K562 (cell line): ENCODE measurements at regions not wholly inside any gene's neighbourhood (a gene's known extent, or its start where the extent isn't known, plus 50 kb on each side); places are given as distances from the start of the nearest gene placed in this dataset.

Experiments
- ATAC-seq: fragments of 200-7000 bp; cut with Tn5 transposase; 3 replicates; pipeline ENCODE4 v1.9.1; 2020; ENCODE audit warnings: moderate library complexity
- BruUV-seq: library from RNA; stranded (reverse); fragments of 400-500 nt; replicated peaks from 2 replicates; lab custom pipeline; 2021; lab: Mats Ljungman, UMichigan
- CTCF ChIA-PET: fragments of 300-600 bp; formaldehyde crosslinking; extraction: SDS; loops from one replicate; lab custom pipeline; 2021; ENCODE audit warnings: low intra/inter-chr PET ratio; lab: Yijun Ruan, JAX
- POLR2A ChIA-PET: fragments of 300-600, 350-650 bp; sonication (Branson Sonifier 250); formaldehyde crosslinking; extraction: SDS; loops from one replicate; lab custom pipeline; 2021; ENCODE audit warnings: antibody characterized with exemption, inconsistent platforms; lab: Yijun Ruan, JAX
- DNase-seq, 4 experiments: peaks; one replicate each; pipeline versions ENCODE4 v3.0.0 to v3.0.0-alpha.2; 2011 to 2018; ENCODE audit warnings: low spot score in 3 of 4, mixed read lengths in 3 of 4; ENCODE audit errors: extremely low read depth in 1 of 4
- FAIRE-seq: peaks from 2 replicates; lab custom pipeline; 2011; peaks lifted over from hg19 to GRCh38; lab: Jason Lieb, UNC
- H2AFZ ChIP-seq: 2 replicates; pipeline ENCODE4 v1.6.0; 2011; ENCODE audit warnings: low read depth, low read length, control low read depth, inconsistent platforms
- H3K27ac ChIP-seq: fragments of 200-600 bp; 3 replicates; pipeline ENCODE4 v1.8.0; 2011; ENCODE audit warnings: low read depth, mild to moderate bottlenecking, control low read depth, inconsistent platforms, low read length, moderate library complexity, mixed read lengths; ENCODE audit errors: extremely low read depth
- H3K27me3 ChIP-seq, 2 experiments: fragments of 300-600 bp in 1 of 2; 2 replicates in 1 of 2; 3 replicates in 1 of 2; pipeline versions ENCODE4 v1.6.0 to v1.8.0; 2011; ENCODE audit warnings: inconsistent platforms in 2 of 2, low read length in 2 of 2, mild to moderate bottlenecking in 1 of 2, mixed read lengths in 1 of 2, moderate library complexity in 1 of 2; ENCODE audit not compliant: control insufficient read depth in 2 of 2, insufficient read depth in 2 of 2
- H3K36me3 ChIP-seq: fragments of 300-600 bp; 3 replicates; pipeline ENCODE4 v1.8.0; 2011; ENCODE audit warnings: mild to moderate bottlenecking, low read length, inconsistent platforms; ENCODE audit not compliant: control insufficient read depth, insufficient read depth
- H3K4me1 ChIP-seq, 2 experiments: fragments of 200-600 bp in 1 of 2; replicated peaks in 1 of 2; 2 replicates in 1 of 2; 3 replicates in 1 of 2; pipeline versions ENCODE4 v1.5.1 to v1.8.0; 2011; ENCODE audit warnings: inconsistent platforms in 2 of 2, low read length in 2 of 2, mild to moderate bottlenecking in 1 of 2, mixed read lengths in 1 of 2, moderate library complexity in 1 of 2; ENCODE audit not compliant: control insufficient read depth in 2 of 2, insufficient read depth in 2 of 2
- H3K4me2 ChIP-seq: 2 replicates; pipeline ENCODE4 v1.6.1; 2011; ENCODE audit warnings: low read length, control low read depth, inconsistent platforms, mixed read lengths; ENCODE audit not compliant: insufficient read depth
- H3K4me3 ChIP-seq: fragments of 200-600 bp; sonication (generic), shearing (Covaris generic); 2 replicates; pipeline ENCODE4 v1.5.1; 2016; ENCODE audit warnings: control low read depth, inconsistent platforms
- H3K79me2 ChIP-seq: fragments of 200-600 bp; 3 replicates; pipeline ENCODE4 v1.8.0; 2011; ENCODE audit warnings: low read length, inconsistent platforms; ENCODE audit not compliant: control insufficient read depth, insufficient read depth
- H3K9ac ChIP-seq, 2 experiments: 2 replicates each; pipeline versions ENCODE4 v1.6.0 to v1.6.1; 2011; ENCODE audit warnings: low read depth in 2 of 2, low read length in 2 of 2, control low read depth in 1 of 2, inconsistent platforms in 1 of 2, mild to moderate bottlenecking in 1 of 2, mixed read lengths in 1 of 2; ENCODE audit not compliant: insufficient read depth in 1 of 2
- H3K9me1 ChIP-seq: one replicate; pipeline ENCODE4 v1.6.0; 2011; ENCODE audit warnings: inconsistent platforms, mild to moderate bottlenecking, low read length, moderate library complexity; ENCODE audit not compliant: control insufficient read depth, insufficient read depth
- H3K9me3 ChIP-seq: replicated peaks from 2 replicates; pipeline ENCODE4 v1.5.1; 2011; ENCODE audit warnings: low read depth, low read length, inconsistent platforms; ENCODE audit not compliant: control insufficient read depth, insufficient read depth
- H4K20me1 ChIP-seq: replicated peaks from 2 replicates; pipeline ENCODE4 v1.6.1; 2011; ENCODE audit warnings: low read length, inconsistent platforms, mixed read lengths; ENCODE audit not compliant: control insufficient read depth, insufficient read depth
- PKNOX1 ChIP-seq: fragments of 450-650 bp; IDR thresholded peaks from 2 replicates; pipeline ENCODE4 v1.6.1; 2016
- RAD21 ChIP-seq, 2 experiments: fragments of 250-450 bp in 1 of 2; fragments of 450-650 bp in 1 of 2; sonication (Bioruptor Pico) in 1 of 2; formaldehyde crosslinking in 1 of 2; IDR thresholded peaks in 1 of 2; conservative IDR thresholded peaks in 1 of 2; 2 replicates each; pipeline versions ENCODE4 v1.4.0 to v1.8.0; 2020 to 2022; ENCODE audit warnings: mild to moderate bottlenecking in 2 of 2, moderate library complexity in 1 of 2
- ZNF324 ChIP-seq: fragments of 250-450 bp; sonication (Bioruptor Pico); IDR thresholded peaks from 2 replicates; pipeline ENCODE4 v1.4.0; 2020; ENCODE audit warnings: mild to moderate bottlenecking
- WGBS: fragments of 100-300 bp; shearing (Covaris generic); methylation state at CpG from one replicate; pipeline ENCODE4 v1.1.6; 2016; ENCODE audit warnings: low coverage, mixed read lengths; ENCODE audit not compliant: insufficient coverage; ENCODE audit errors: missing lambda C conversion rate; 5-methylcytosine and 5-hydroxymethylcytosine counted together
- in situ Hi-C: fragments of 300-500 bp; cut with MboI; formaldehyde crosslinking; loops from 4 replicates; pipeline ENCODE4 v1.15.0; 2018; ENCODE audit warnings: inconsistent platforms, mixed read lengths
- intact Hi-C: fragments of 100-400 bp; cut with micrococcal nuclease; formaldehyde crosslinking; loops from 2 replicates; pipeline ENCODE4 v1.14.2; 2022
- TF ChIP-seq, protein P1 (sequence below): sonication (generic); formaldehyde crosslinking; IDR thresholded peaks from 2 replicates; pipeline ENCODE4 v1.8.1; 2023; ENCODE audit warnings: missing genetic modification reagents, mild to moderate bottlenecking, borderline replicate concordance
- TF ChIP-seq, protein P2 (sequence below), 2 experiments: fragments of 450-650 bp; formaldehyde crosslinking in 1 of 2; IDR thresholded peaks; 2 replicates each; pipeline versions ENCODE4 v1.4.0 to v1.6.1; 2014 to 2020; ENCODE audit warnings: mild to moderate bottlenecking in 2 of 2, borderline replicate concordance in 1 of 2, low read depth in 1 of 2

DNA sequence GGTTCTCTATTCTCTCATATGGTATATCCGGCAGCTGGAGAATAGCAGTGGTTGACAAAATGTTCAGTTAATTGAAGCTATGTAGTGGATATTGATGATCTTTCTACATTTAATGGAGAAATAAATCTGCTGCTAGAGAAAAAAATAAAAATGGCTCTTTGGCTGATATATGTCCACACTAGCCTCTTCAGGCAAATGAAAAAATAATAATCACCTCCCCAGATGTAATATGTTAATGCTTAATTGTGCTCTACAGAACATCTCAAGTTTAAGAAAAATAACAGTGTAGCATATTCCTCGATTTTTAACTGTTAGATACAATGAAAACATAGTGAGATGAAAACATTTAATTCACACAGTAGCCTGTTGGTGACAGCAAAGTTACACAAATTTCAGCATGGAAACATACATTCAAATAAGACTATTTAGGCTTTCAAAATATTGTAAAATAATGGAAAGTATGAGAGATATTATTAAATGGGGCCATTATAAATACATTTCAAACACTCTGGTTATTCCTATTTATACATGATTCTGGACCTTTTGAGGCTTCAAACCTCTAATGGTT lies 543.0 kb downstream of the MAT2B start:
- Histone ChIP-seq H3K9ac (no peak overlapping the region), H3K27me3 (no peaks in the 10 kb centered on the region)
- peak; percentile 32 for FAIRE-seq
- TF ChIP-seq RAD21 (CRISPR knock-in tag; conservative IDR thresholded peaks at IDR 0.05 in 1 of 2, IDR thresholded peaks at IDR 0.05 in 1 of 2) (peak; percentile 21 to 28; a peak in 3 of 4 replicates), ZNF324 (CRISPR knock-in tag) (no peak), PKNOX1 (no peak)
- TF ChIP-seq, protein P1, sequence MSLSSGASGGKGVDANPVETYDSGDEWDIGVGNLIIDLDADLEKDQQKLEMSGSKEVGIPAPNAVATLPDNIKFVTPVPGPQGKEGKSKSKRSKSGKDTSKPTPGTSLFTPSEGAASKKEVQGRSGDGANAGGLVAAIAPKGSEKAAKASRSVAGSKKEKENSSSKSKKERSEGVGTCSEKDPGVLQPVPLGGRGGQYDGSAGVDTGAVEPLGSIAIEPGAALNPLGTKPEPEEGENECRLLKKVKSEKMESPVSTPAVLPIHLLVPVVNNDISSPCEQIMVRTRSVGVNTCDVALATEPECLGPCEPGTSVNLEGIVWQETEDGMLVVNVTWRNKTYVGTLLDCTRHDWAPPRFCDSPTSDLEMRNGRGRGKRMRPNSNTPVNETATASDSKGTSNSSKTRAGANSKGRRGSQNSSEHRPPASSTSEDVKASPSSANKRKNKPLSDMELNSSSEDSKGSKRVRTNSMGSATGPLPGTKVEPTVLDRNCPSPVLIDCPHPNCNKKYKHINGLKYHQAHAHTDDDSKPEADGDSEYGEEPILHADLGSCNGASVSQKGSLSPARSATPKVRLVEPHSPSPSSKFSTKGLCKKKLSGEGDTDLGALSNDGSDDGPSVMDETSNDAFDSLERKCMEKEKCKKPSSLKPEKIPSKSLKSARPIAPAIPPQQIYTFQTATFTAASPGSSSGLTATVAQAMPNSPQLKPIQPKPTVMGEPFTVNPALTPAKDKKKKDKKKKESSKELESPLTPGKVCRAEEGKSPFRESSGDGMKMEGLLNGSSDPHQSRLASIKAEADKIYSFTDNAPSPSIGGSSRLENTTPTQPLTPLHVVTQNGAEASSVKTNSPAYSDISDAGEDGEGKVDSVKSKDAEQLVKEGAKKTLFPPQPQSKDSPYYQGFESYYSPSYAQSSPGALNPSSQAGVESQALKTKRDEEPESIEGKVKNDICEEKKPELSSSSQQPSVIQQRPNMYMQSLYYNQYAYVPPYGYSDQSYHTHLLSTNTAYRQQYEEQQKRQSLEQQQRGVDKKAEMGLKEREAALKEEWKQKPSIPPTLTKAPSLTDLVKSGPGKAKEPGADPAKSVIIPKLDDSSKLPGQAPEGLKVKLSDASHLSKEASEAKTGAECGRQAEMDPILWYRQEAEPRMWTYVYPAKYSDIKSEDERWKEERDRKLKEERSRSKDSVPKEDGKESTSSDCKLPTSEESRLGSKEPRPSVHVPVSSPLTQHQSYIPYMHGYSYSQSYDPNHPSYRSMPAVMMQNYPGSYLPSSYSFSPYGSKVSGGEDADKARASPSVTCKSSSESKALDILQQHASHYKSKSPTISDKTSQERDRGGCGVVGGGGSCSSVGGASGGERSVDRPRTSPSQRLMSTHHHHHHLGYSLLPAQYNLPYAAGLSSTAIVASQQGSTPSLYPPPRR (CRISPR knock-in tag), result no peak
- TF ChIP-seq, protein P2, sequence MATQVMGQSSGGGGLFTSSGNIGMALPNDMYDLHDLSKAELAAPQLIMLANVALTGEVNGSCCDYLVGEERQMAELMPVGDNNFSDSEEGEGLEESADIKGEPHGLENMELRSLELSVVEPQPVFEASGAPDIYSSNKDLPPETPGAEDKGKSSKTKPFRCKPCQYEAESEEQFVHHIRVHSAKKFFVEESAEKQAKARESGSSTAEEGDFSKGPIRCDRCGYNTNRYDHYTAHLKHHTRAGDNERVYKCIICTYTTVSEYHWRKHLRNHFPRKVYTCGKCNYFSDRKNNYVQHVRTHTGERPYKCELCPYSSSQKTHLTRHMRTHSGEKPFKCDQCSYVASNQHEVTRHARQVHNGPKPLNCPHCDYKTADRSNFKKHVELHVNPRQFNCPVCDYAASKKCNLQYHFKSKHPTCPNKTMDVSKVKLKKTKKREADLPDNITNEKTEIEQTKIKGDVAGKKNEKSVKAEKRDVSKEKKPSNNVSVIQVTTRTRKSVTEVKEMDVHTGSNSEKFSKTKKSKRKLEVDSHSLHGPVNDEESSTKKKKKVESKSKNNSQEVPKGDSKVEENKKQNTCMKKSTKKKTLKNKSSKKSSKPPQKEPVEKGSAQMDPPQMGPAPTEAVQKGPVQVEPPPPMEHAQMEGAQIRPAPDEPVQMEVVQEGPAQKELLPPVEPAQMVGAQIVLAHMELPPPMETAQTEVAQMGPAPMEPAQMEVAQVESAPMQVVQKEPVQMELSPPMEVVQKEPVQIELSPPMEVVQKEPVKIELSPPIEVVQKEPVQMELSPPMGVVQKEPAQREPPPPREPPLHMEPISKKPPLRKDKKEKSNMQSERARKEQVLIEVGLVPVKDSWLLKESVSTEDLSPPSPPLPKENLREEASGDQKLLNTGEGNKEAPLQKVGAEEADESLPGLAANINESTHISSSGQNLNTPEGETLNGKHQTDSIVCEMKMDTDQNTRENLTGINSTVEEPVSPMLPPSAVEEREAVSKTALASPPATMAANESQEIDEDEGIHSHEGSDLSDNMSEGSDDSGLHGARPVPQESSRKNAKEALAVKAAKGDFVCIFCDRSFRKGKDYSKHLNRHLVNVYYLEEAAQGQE (IDR thresholded peaks at IDR 0.05; ENCODE audit: borderline replicate concordance), result 0 out of 2 replicates have a peak, but pooled peaks have one; percentile 20
- TF ChIP-seq, protein P2 (CRISPR knock-in tag; IDR thresholded peaks at IDR 0.05; ENCODE audit: low read depth), result no peak

More for the DNA sequence above, 543.0 kb downstream of the MAT2B start:
- POLR2A ChIA-PET, result no interaction called here
- H3K79me2 ChIP-seq, result no peaks in the 10 kb centered on the region
- H3K4me1 ChIP-seq, result no peaks in the 10 kb centered on the region
- DNase-seq (peak in 1 of 4 experiments; percentile 3), ATAC-seq (no peak)
- H3K4me2 ChIP-seq, result no peak overlapping the region
- in situ Hi-C loops (no loop called here), intact Hi-C loops (no loop called here)
- H3K9me3 ChIP-seq, result no peaks in the 10 kb centered on the region
- H3K36me3 ChIP-seq, result no peaks in the 10 kb centered on the region
- H2AFZ ChIP-seq, result no peak overlapping the region
- BruUV-seq, result no TSS peak
- H3K9me1 ChIP-seq, result no peaks in the 10 kb centered on the region
- no peaks in the 10 kb centered on the region for H4K20me1 ChIP-seq
- H3K27ac ChIP-seq, result no peak overlapping the region
- no peak overlapping the region for H3K4me3 ChIP-seq
- WGBS, result 7% methylated on average over 2 of the region's 2 CpGs
- CTCF ChIA-PET, result interaction anchor here (0.7 to 1.5 kb wide), 2 partner anchors 27 to 456 kb away, joined by 3 to 4 read pairs; no protein-coding TSS in a partner anchor
